Urinary bladder (tissue), 3 donors: ENCODE measurements at regions not wholly inside any gene's neighbourhood (a gene's known extent, or its start where the extent isn't known, plus 50 kb on each side); places are given as distances from the start of the nearest gene placed in this dataset.

ENCODE experiments used
- DNase-seq: peaks from one replicate; pipeline ENCODE4 v3.0.0-alpha.2; 2015; ENCODE audit errors: extremely low spot score
- H3K27ac ChIP-seq: one replicate; pipeline ENCODE4 v1.5.1; 2013; ENCODE audit warnings: low read depth, mild to moderate bottlenecking, moderate library complexity
- H3K36me3 ChIP-seq: one replicate; pipeline ENCODE4 v1.6.1; 2013; ENCODE audit warnings: mild to moderate bottlenecking, moderate library complexity; ENCODE audit not compliant: insufficient read depth
- H3K4me1 ChIP-seq: one replicate; pipeline ENCODE4 v1.6.1; 2013; ENCODE audit warnings: mild to moderate bottlenecking, moderate library complexity; ENCODE audit not compliant: insufficient read depth
- H3K4me3 ChIP-seq: one replicate; pipeline ENCODE4 v1.5.1; 2013; ENCODE audit warnings: low read depth, low read length
- WGBS: extraction: QIAGEN DNeasy Blood & Tissue Kit; methylation state at CpG from one replicate; pipeline ENCODE4 v1.1.7; 2013; 5-methylcytosine and 5-hydroxymethylcytosine counted together
- donor health status: healthy with polysubstance abuse.
- donor health status: healthy.

GRCh38 chr1:234924450-234925355 lies 203.9 kb downstream of the TOMM20 start:
- no peak for DNase-seq
- no peaks in the 10 kb centered on the region for H3K4me1 ChIP-seq
- H3K4me3 ChIP-seq, result no peak overlapping the region
- no peaks in the 10 kb centered on the region for H3K36me3 ChIP-seq
- H3K27ac ChIP-seq, result no peak overlapping the region
- WGBS, result 79% methylated on average over 17 of the region's 17 CpGs

GRCh38 chr1:234923626-234924025 lies 205.0 kb downstream of the TOMM20 start:
- no peak for DNase-seq
- no peak overlapping the region for H3K4me3 ChIP-seq
- H3K4me1 ChIP-seq, result no peaks in the 10 kb centered on the region
- H3K27ac ChIP-seq, result no peak overlapping the region
- 90% methylated on average over 5 of the region's 5 CpGs for WGBS
- no peaks in the 10 kb centered on the region for H3K36me3 ChIP-seq

GRCh38 chr1:234922987-234923386 lies 205.7 kb downstream of the TOMM20 start:
- DNase-seq, result no peak
- WGBS, result 96% methylated on average over 6 of the region's 6 CpGs
- Histone ChIP-seq H3K27ac (no peak overlapping the region), H3K36me3 (no peaks in the 10 kb centered on the region), H3K4me3 (no peak overlapping the region), H3K4me1 (no peaks in the 10 kb centered on the region)

GRCh38 chr1:234921266-234922062 lies 207.2 kb downstream of the TOMM20 start:
- Histone ChIP-seq H3K4me1 (no peaks in the 10 kb centered on the region), H3K36me3 (no peaks in the 10 kb centered on the region), H3K4me3 (no peak overlapping the region), H3K27ac (peak overlapping the region; percentile 41)
- no peak for DNase-seq
- WGBS, result 63% methylated on average over 14 of the region's 14 CpGs

- Histone ChIP-seq H3K36me3 (no peaks in the 10 kb centered on the region), H3K4me3 (no peak overlapping the region), H3K27ac (no peak overlapping the region), H3K4me1 (no peaks in the 10 kb centered on the region)
- no peak for DNase-seq
- WGBS, result 74% methylated on average over 4 of the region's 4 CpGs
Observed at GRCh38 chr1:234920843-234921140, 207.8 kb downstream of the TOMM20 start.

- Histone ChIP-seq H3K4me3 (no peak overlapping the region), H3K27ac (no peak overlapping the region), H3K4me1 (no peaks in the 10 kb centered on the region), H3K36me3 (no peaks in the 10 kb centered on the region)
- WGBS, result 92% methylated on average over 8 of the region's 8 CpGs
- DNase-seq, result no peak
Observed at GRCh38 chr1:234920136-234920842, 208.3 kb downstream of the TOMM20 start.

GRCh38 chr1:234918961-234919761 lies 209.5 kb downstream of the TOMM20 start:
- peak overlapping the region; percentile 63 for H3K27ac ChIP-seq
- no peak for DNase-seq
- H3K36me3 ChIP-seq, result no peaks in the 10 kb centered on the region
- no peak overlapping the region for H3K4me3 ChIP-seq
- WGBS, result 64% methylated on average over 15 of the region's 15 CpGs
- no peaks in the 10 kb centered on the region for H3K4me1 ChIP-seq

GRCh38 chr1:234918181-234918841 lies 210.3 kb downstream of the TOMM20 start:
- Histone ChIP-seq H3K36me3 (no peaks in the 10 kb centered on the region), H3K4me1 (no peaks in the 10 kb centered on the region), H3K4me3 (no peak overlapping the region), H3K27ac (peak overlapping the region; percentile 63)
- DNase-seq, result peak; percentile 79
- WGBS, result 61% methylated on average over 17 of the region's 17 CpGs

GRCh38 chr1:234917495-234918180 lies 211.0 kb downstream of the TOMM20 start:
- H3K4me1 ChIP-seq, result no peaks in the 10 kb centered on the region
- WGBS, result 90% methylated on average over 23 of the region's 23 CpGs
- DNase-seq, result no peak
- H3K27ac ChIP-seq, result peak overlapping the region; percentile 33
- no peak overlapping the region for H3K4me3 ChIP-seq
- H3K36me3 ChIP-seq, result no peaks in the 10 kb centered on the region

- DNase-seq, result no peak
- no peak overlapping the region for H3K27ac ChIP-seq
- no peaks in the 10 kb centered on the region for H3K36me3 ChIP-seq
- 73% methylated on average over 4 of the region's 4 CpGs for WGBS
- no peak overlapping the region for H3K4me3 ChIP-seq
- no peaks in the 10 kb centered on the region for H3K4me1 ChIP-seq
Observed at GRCh38 chr1:234916840-234917239, 211.8 kb downstream of the TOMM20 start.

GRCh38 chr1:234915924-234916675 lies 212.5 kb downstream of the TOMM20 start:
- Histone ChIP-seq H3K27ac (no peak overlapping the region), H3K4me3 (no peak overlapping the region), H3K36me3 (no peaks in the 10 kb centered on the region), H3K4me1 (no peaks in the 10 kb centered on the region)
- DNase-seq, result no peak
- 47% methylated on average over 16 of the region's 16 CpGs for WGBS
